ENCODE measurements at regions not wholly inside any gene's neighbourhood (a gene's known extent, or its start where the extent isn't known, plus 50 kb on each side); places are given as distances from the start of the nearest gene placed in this dataset.

- no peak for TF ChIP-seq CTCF (IDR thresholded peaks at IDR 0.05)
- no peak for TF ChIP-seq EZH2 (IDR thresholded peaks at IDR 0.05)
Observed at GRCh38 chr9:12988258-12988657, 213.4 kb downstream of the LURAP1L start.
